Esophagus muscularis mucosa (tissue), 4 donors: ENCODE measurements at regions not wholly inside any gene's neighbourhood (a gene's known extent, or its start where the extent isn't known, plus 50 kb on each side); places are given as distances from the start of the nearest gene placed in this dataset.
"Not testable (repeated sequence)": the region's sequence is repeated elsewhere in the genome, so short reads cannot be mapped to it uniquely, and the experiment has no call there.

Source experiments
- DNase-seq: peaks from one replicate; pipeline ENCODE4 v3.0.0-alpha.2; 2017; ENCODE audit errors: extremely low spot score
- H3K27ac ChIP-seq, 4 donors: fragments of 200-600 bp; sonication (generic); replicated peaks in 1 of 4; 1 replicate in 3 of 4; 2 replicates in 1 of 4; pipeline ENCODE4 v1.5.1; 2016 to 2019; ENCODE audit warnings: mild to moderate bottlenecking in 1 of 4
- H3K27me3 ChIP-seq, 4 donors: fragments of 200-600 bp; sonication (generic); one replicate each; pipeline versions ENCODE4 v1.5.1 to v1.6.0; 2016 to 2019
- H3K36me3 ChIP-seq, 4 donors: fragments of 200-600 bp; sonication (generic); one replicate each; pipeline ENCODE4 v1.5.1; 2016 to 2019
- H3K4me1 ChIP-seq, 4 donors: fragments of 200-600 bp; sonication (generic); one replicate each; pipeline ENCODE4 v1.5.1; 2016 to 2019
- H3K4me3 ChIP-seq, 4 donors: fragments of 200-600 bp; sonication (generic); 1 replicate in 2 of 4; 2 replicates in 2 of 4; pipeline ENCODE4 v1.5.1; 2016 to 2019; ENCODE audit warnings: mild to moderate bottlenecking in 4 of 4, moderate library complexity in 1 of 4
- H3K9me3 ChIP-seq, 4 donors: fragments of 200-600 bp; sonication (generic); 1 replicate in 3 of 4; 2 replicates in 1 of 4; pipeline ENCODE4 v1.5.1; 2016 to 2019
- CTCF ChIP-seq, 3 experiments: fragments of 200-600 bp in 2 of 3; fragments of 450-650 bp in 1 of 3; sonication (generic) in 2 of 3; IDR thresholded peaks; one replicate each; pipeline ENCODE4 v1.5.1; 2017 to 2019; ENCODE audit warnings: antibody characterized with exemption in 3 of 3, mild to moderate bottlenecking in 2 of 3, moderate library complexity in 1 of 3
- EP300 ChIP-seq: sonication (generic); formaldehyde crosslinking; IDR thresholded peaks from one replicate; pipeline ENCODE4 v1.6.1; 2017; ENCODE audit warnings: antibody characterized with exemption
- POLR2A ChIP-seq: fragments of 450-650 bp; IDR thresholded peaks from one replicate; pipeline ENCODE4 v1.6.1; 2017; ENCODE audit warnings: antibody characterized with exemption, moderate library complexity, mild to moderate bottlenecking, low read depth
- POLR2AphosphoS5 ChIP-seq, 2 donors: sonication (generic); formaldehyde crosslinking; IDR thresholded peaks; one replicate each; pipeline ENCODE4 v1.6.1; 2017; ENCODE audit warnings: antibody characterized with exemption in 2 of 2
- WGBS: methylation state at CpG from one replicate; pipeline ENCODE4 v1.1.5; 2018; 5-methylcytosine and 5-hydroxymethylcytosine counted together
- intact Hi-C: fragments of 100-400 bp; cut with DNase I; formaldehyde crosslinking; loops from one replicate; pipeline ENCODE4 v1.15.1; 2023

GRCh38 chr12:74259199-74259598, 278.4 kb upstream of the ATXN7L3B start:
- intact Hi-C loops, result no loop called here
- no peak overlapping the region for H3K4me3 ChIP-seq
- H3K9me3 ChIP-seq, result no peaks in the 10 kb centered on the region
- no peaks in the 10 kb centered on the region for H3K36me3 ChIP-seq
- no peaks in the 10 kb centered on the region for H3K4me1 ChIP-seq
- no peak overlapping the region for H3K27ac ChIP-seq
- H3K27me3 ChIP-seq, result no peaks in the 10 kb centered on the region
- WGBS, result 78% methylated on average over 1 of the region's 1 CpG
- DNase-seq, result no peak
- no peak for TF ChIP-seq EP300

- Histone ChIP-seq H3K9me3 (no peaks in the 10 kb centered on the region), H3K27ac (no peak overlapping the region), H3K36me3 (no peaks in the 10 kb centered on the region), H3K4me1 (no peaks in the 10 kb centered on the region), H3K4me3 (no peak overlapping the region), H3K27me3 (no peaks in the 10 kb centered on the region)
- intact Hi-C loops, result no loop called here
- DNase-seq, result no peak
- WGBS, result 92% methylated on average over 8 of the region's 15 CpGs
- TF ChIP-seq POLR2AphosphoS5 (IDR thresholded peaks at IDR 0.05), result no peak
- no peak for TF ChIP-seq EP300
- no peak for TF ChIP-seq CTCF (IDR thresholded peaks at IDR 0.05)
Observed at GRCh38 chr12:74264692-74265091, 272.9 kb upstream of the ATXN7L3B start.

- H3K36me3 ChIP-seq, H3K27ac ChIP-seq, intact Hi-C loops, H3K4me1 ChIP-seq, H3K9me3 ChIP-seq, H3K4me3 ChIP-seq, H3K27me3 ChIP-seq, DNase-seq: not testable (repeated sequence)
- WGBS, result 91% methylated on average over 8 of the region's 8 CpGs
Observed at GRCh38 chr12:74269355-74269754, 268.3 kb upstream of the ATXN7L3B start.

- TF ChIP-seq POLR2A (no peak), CTCF (IDR thresholded peaks at IDR 0.05) (no peak), EP300 (no peak), POLR2AphosphoS5 (IDR thresholded peaks at IDR 0.05) (no peak)
- Histone ChIP-seq H3K4me1 (no peaks in the 10 kb centered on the region), H3K27me3 (no peaks in the 10 kb centered on the region), H3K9me3 (peaks cover 0 to 23% (median 14%) of the 10 kb centered on the region in 4 donors), H3K4me3 (no peak overlapping the region), H3K36me3 (no peaks in the 10 kb centered on the region), H3K27ac (no peak overlapping the region)
- no peak for DNase-seq
- intact Hi-C loops, result no loop called here
- 92% methylated on average over 5 of the region's 5 CpGs for WGBS
Observed at GRCh38 chr12:74280156-74280655, 257.4 kb upstream of the ATXN7L3B start.

- DNase-seq, H3K27me3 ChIP-seq, H3K36me3 ChIP-seq, H3K27ac ChIP-seq, H3K4me3 ChIP-seq, H3K4me1 ChIP-seq, intact Hi-C loops: not testable (repeated sequence)
- 95% methylated on average over 2 of the region's 2 CpGs for WGBS
- H3K9me3 ChIP-seq, result peaks cover 0 to 18% (median 14%) of the 10 kb centered on the region in 4 donors
Observed at GRCh38 chr12:74281401-74282180, 256.0 kb upstream of the ATXN7L3B start.

- no peak overlapping the region for H3K27ac ChIP-seq
- no peak overlapping the region for H3K4me3 ChIP-seq
- H3K4me1 ChIP-seq, result no peaks in the 10 kb centered on the region
- no peaks in the 10 kb centered on the region for H3K9me3 ChIP-seq
- H3K36me3 ChIP-seq, result no peaks in the 10 kb centered on the region
- 84% methylated on average over 4 of the region's 4 CpGs for WGBS
- no peak for DNase-seq
- TF ChIP-seq CTCF (IDR thresholded peaks at IDR 0.05), result no peak
- no peak for TF ChIP-seq POLR2A
- no peaks in the 10 kb centered on the region for H3K27me3 ChIP-seq
- intact Hi-C loops, result no loop called here
Observed at GRCh38 chr12:74283646-74284045, 254.0 kb upstream of the ATXN7L3B start.
